ENCODE measurements at regions not wholly inside any gene's neighbourhood (a gene's known extent, or its start where the extent isn't known, plus 50 kb on each side); places are given as distances from the start of the nearest gene placed in this dataset.

DNA sequence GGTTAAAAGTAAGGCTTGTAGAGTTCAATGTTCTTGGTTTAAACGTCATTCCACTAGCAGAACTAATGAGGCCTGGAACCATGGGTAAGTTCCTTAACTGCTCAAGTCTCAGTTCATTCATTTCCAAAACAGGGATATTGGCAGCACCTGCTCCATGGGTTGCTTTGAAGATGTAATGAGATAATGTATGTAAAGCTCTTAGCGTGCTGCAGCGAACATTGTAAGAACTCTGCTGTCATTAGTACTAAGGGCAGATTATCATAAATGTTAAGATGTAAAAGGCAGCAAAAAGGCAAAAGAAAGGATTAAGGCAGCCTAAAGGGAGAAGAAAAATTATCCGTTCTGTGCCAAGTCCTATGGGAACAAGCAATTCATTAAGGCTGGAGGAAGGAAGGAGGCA is 129.1 kb upstream of the NGF start:
- H3K4me3 ChIP-seq = no peak overlapping the region
- ATAC-seq = no peak
- no peak overlapping the region for H3K27ac ChIP-seq
- intact Hi-C loops (cut with DNase I) = loop anchor here in 5 of 10 donors (2.0 to 10.0 kb wide), 4 partner anchors 192 to 330 kb away; no protein-coding TSS in a partner anchor
- peaks cover 0 to 4% (median 0%) of the 10 kb centered on the region in 7 donors for H3K27me3 ChIP-seq
- H3K4me1 ChIP-seq = peaks cover 0 to 14% (median 0%) of the 10 kb centered on the region in 9 donors
- no peaks in the 10 kb centered on the region for H3K9me3 ChIP-seq
- no peaks in the 10 kb centered on the region for H3K36me3 ChIP-seq
- DNase-seq = no peak
- 85 to 91% methylated on average over 4 of the region's 4 CpGs for WGBS, 2 donors
- no peak for TF ChIP-seq CTCF (IDR thresholded peaks at IDR 0.05)

- DNase-seq (no peak), ATAC-seq (peak in 1 of 8 donors; percentile 35)
- H3K27ac ChIP-seq = no peak overlapping the region
- no peaks in the 10 kb centered on the region for H3K36me3 ChIP-seq
- no peaks in the 10 kb centered on the region for H3K9me3 ChIP-seq
- 96 to 97% methylated on average over 3 of the region's 3 CpGs for WGBS, 2 donors
- no peak for TF ChIP-seq CTCF (IDR thresholded peaks at IDR 0.05)
- intact Hi-C loops (cut with DNase I) = loop anchor here in 5 of 10 donors (2.0 to 10.0 kb wide), 4 partner anchors 192 to 329 kb away; no protein-coding TSS in a partner anchor
- peaks cover 0 to 4% (median 0%) of the 10 kb centered on the region in 7 donors for H3K27me3 ChIP-seq
- H3K4me1 ChIP-seq = peaks cover 0 to 14% (median 0%) of the 10 kb centered on the region in 9 donors
- no peak overlapping the region for H3K4me3 ChIP-seq
Measured at GRCh38 chr1:115466433-115466832, 128.4 kb upstream of the NGF start.

GRCh38 chr1:115465802-115466363 is 127.8 kb upstream of the NGF start:
- Histone ChIP-seq H3K27me3 (peaks cover 0 to 4% (median 0%) of the 10 kb centered on the region in 7 donors), H3K9me3 (no peaks in the 10 kb centered on the region), H3K36me3 (no peaks in the 10 kb centered on the region), H3K4me3 (no peak overlapping the region), H3K27ac (no peak overlapping the region), H3K4me1 (peaks cover 0 to 14% (median 0%) of the 10 kb centered on the region in 9 donors)
- no peak for DNase-seq
- ATAC-seq = peak in 1 of 8 donors; percentile 44
- WGBS, 2 donors = 52 to 67% methylated on average over 4 of the region's 4 CpGs
- no peak for TF ChIP-seq CTCF (IDR thresholded peaks at IDR 0.05)
- intact Hi-C loops (cut with DNase I) = loop anchor here in 7 of 10 donors (2.0 to 10.0 kb wide), 4 partner anchors 191 to 329 kb away; no protein-coding TSS in a partner anchor

DNA sequence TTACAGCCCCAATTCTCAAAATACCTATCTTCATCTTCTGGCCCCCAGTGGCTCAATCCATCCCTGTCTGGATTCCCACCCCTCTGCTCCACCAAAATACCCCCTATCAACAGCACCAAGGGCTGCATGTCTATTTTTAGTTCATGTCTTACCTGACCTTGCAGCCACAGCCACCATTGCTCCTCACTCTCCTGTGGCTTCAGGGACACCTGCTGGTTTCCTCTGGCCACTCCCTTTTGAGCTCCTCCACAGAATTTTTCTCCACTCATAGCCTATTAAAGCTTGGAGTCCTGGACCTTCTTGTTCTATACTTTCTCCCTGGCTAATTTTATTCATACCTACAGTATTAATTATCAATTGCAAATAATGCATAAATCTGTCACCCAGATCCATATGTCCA is 125.3 kb upstream of the NGF start:
- no peak overlapping the region for H3K4me3 ChIP-seq
- no peak overlapping the region for H3K27ac ChIP-seq
- DNase-seq (peak in 1 of 2 donors; percentile 24), ATAC-seq (peak in 6 of 8 donors; percentile 54 to 82 (median 68))
- no peaks in the 10 kb centered on the region for H3K36me3 ChIP-seq
- H3K27me3 ChIP-seq = peaks cover 0 to 4% (median 0%) of the 10 kb centered on the region in 7 donors
- H3K4me1 ChIP-seq = peaks cover 0 to 8% (median 0%) of the 10 kb centered on the region in 9 donors
- intact Hi-C loops (cut with DNase I) = loop anchor here in 6 of 10 donors (1.0 to 10.0 kb wide), 3 partner anchors 189 to 325 kb away; no protein-coding TSS in a partner anchor
- no peaks in the 10 kb centered on the region for H3K9me3 ChIP-seq
- TF ChIP-seq CTCF (IDR thresholded peaks at IDR 0.05) = peak in 8 of 9 donors; percentile 7 to 60 (median 44)
